ENCODE measurements at regions not wholly inside any gene's neighbourhood (a gene's known extent, or its start where the extent isn't known, plus 50 kb on each side); places are given as distances from the start of the nearest gene placed in this dataset.

DNA sequence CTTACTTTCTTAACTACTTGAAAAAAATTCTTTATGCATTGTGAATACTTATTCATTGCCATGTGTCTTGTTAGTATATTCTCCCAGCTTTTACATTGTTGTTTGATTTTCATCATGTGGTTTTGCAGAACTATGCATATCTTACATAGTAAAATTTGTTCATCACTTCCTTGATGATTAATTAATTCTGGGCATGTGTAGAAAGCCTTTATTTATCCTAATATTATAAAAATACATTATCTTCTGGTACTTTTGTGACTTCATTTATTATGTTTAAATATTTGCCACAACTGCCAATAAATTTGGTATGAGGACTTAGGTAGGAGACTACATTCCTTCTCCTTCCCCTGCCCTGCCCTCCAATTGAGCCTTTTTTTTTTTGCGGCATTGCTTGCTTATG lies 166.0 kb upstream of the ZNF32 start:
- TF ChIP-seq POLR2A (IDR thresholded peaks at IDR 0.05) = no peak
- no peak for TF ChIP-seq POLR2AphosphoS5 (IDR thresholded peaks at IDR 0.05)
